Nephron (organoid): ENCODE measurements at regions not wholly inside any gene's neighbourhood (a gene's known extent, or its start where the extent isn't known, plus 50 kb on each side); places are given as distances from the start of the nearest gene placed in this dataset.

Experiments used
- H3K27ac Mint-ChIP-seq, 3 experiments: 2 replicates each; pipeline ENCODE4 v1.8.0; 2020; ENCODE audit warnings: mixed read lengths in 3 of 3, mild to moderate bottlenecking in 2 of 3, moderate library complexity in 1 of 3
- H3K27me3 Mint-ChIP-seq: 2 replicates; pipeline ENCODE4 v1.8.0; 2021; ENCODE audit warnings: low read depth, mild to moderate bottlenecking, moderate library complexity, mixed read lengths
- H3K36me3 Mint-ChIP-seq: 2 replicates; pipeline ENCODE4 v1.8.0; 2020; ENCODE audit warnings: low read depth, mixed read lengths
- H3K4me1 Mint-ChIP-seq: 2 replicates; pipeline ENCODE4 v1.8.0; 2020; ENCODE audit warnings: mixed read lengths
- H3K4me3 Mint-ChIP-seq, 3 experiments: 2 replicates each; pipeline ENCODE4 v1.8.0; 2020; ENCODE audit warnings: mild to moderate bottlenecking in 3 of 3, mixed read lengths in 3 of 3, moderate library complexity in 2 of 3
- H3K9me3 Mint-ChIP-seq: 2 replicates; pipeline ENCODE4 v1.8.0; 2020; ENCODE audit warnings: mixed read lengths
- CTCF ChIP-seq, 3 experiments: fragments of 200-600 bp; sonication (generic); IDR thresholded peaks; one replicate each; pipeline ENCODE4 v1.5.0; 2021; ENCODE audit warnings: antibody characterized with exemption in 3 of 3; ENCODE audit not compliant: unreplicated experiment in 3 of 3

GRCh38 chr18:8901019-8901418 is 195.7 kb downstream of the MTCL1 start:
- H3K4me1 Mint-ChIP-seq: peaks cover 19% of the 10 kb centered on the region
- TF ChIP-seq CTCF (IDR thresholded peaks at IDR 0.05; ENCODE audit: unreplicated experiment in 3 of 3): no peak
- H3K27me3 Mint-ChIP-seq: no peaks in the 10 kb centered on the region
- H3K9me3 Mint-ChIP-seq: peaks cover 35% of the 10 kb centered on the region
- no peaks in the 10 kb centered on the region for H3K36me3 Mint-ChIP-seq
- no peak overlapping the region for H3K4me3 Mint-ChIP-seq
- peak overlapping the region in 1 of 3 experiments; percentile 70 for H3K27ac Mint-ChIP-seq

GRCh38 chr18:8904316-8904715 is 198.2 kb upstream of the NDUFV2 start:
- H3K4me1 Mint-ChIP-seq: peaks cover 13% of the 10 kb centered on the region
- H3K27ac Mint-ChIP-seq: no peak overlapping the region
- H3K36me3 Mint-ChIP-seq: no peaks in the 10 kb centered on the region
- TF ChIP-seq CTCF (IDR thresholded peaks at IDR 0.05; ENCODE audit: unreplicated experiment in 3 of 3): no peak
- H3K4me3 Mint-ChIP-seq: no peak overlapping the region
- H3K9me3 Mint-ChIP-seq: peaks cover 45% of the 10 kb centered on the region
- H3K27me3 Mint-ChIP-seq: no peaks in the 10 kb centered on the region

- no peak overlapping the region for H3K4me3 Mint-ChIP-seq
- H3K27me3 Mint-ChIP-seq: no peaks in the 10 kb centered on the region
- H3K9me3 Mint-ChIP-seq: peaks cover 38% of the 10 kb centered on the region
- peaks cover 5% of the 10 kb centered on the region for H3K36me3 Mint-ChIP-seq
- no peak for TF ChIP-seq CTCF (IDR thresholded peaks at IDR 0.05; ENCODE audit: unreplicated experiment in 3 of 3)
- H3K27ac Mint-ChIP-seq: no peak overlapping the region
- peaks cover 14% of the 10 kb centered on the region for H3K4me1 Mint-ChIP-seq
These were observed 193.5 kb upstream of the NDUFV2 start for GRCh38 chr18:8908792-8909510.

- no peak overlapping the region for H3K4me3 Mint-ChIP-seq
- no peaks in the 10 kb centered on the region for H3K27me3 Mint-ChIP-seq
- peaks cover 9% of the 10 kb centered on the region for H3K36me3 Mint-ChIP-seq
- H3K27ac Mint-ChIP-seq: no peak overlapping the region
- H3K9me3 Mint-ChIP-seq: peaks cover 30% of the 10 kb centered on the region
- TF ChIP-seq CTCF (IDR thresholded peaks at IDR 0.05; ENCODE audit: unreplicated experiment in 3 of 3): no peak
- peaks cover 14% of the 10 kb centered on the region for H3K4me1 Mint-ChIP-seq
These were observed 192.2 kb upstream of the NDUFV2 start for GRCh38 chr18:8910186-8910822.

- Mint-ChIP-seq H3K27me3 (no peaks in the 10 kb centered on the region), H3K9me3 (peaks cover 28% of the 10 kb centered on the region), H3K4me3 (no peak overlapping the region), H3K36me3 (peaks cover 9% of the 10 kb centered on the region), H3K4me1 (peaks cover 14% of the 10 kb centered on the region), H3K27ac (no peak overlapping the region)
- no peak for TF ChIP-seq CTCF (IDR thresholded peaks at IDR 0.05; ENCODE audit: unreplicated experiment in 3 of 3)
These were observed 191.7 kb upstream of the NDUFV2 start for GRCh38 chr18:8910843-8911242.
